Spleen (tissue), 11 donors: ENCODE measurements at regions not wholly inside any gene's neighbourhood (a gene's known extent, or its start where the extent isn't known, plus 50 kb on each side); places are given as distances from the start of the nearest gene placed in this dataset.
"Not testable (repeated sequence)": the region's sequence is repeated elsewhere in the genome, so short reads cannot be mapped to it uniquely, and the experiment has no call there.

Experiments
- DNase-seq: peaks from one replicate; pipeline ENCODE4 v3.0.0-alpha.2; 2020
- H3K27ac ChIP-seq, 8 donors: fragments of 200-600 bp; sonication (generic) in 7 of 8; 1 replicate in 4 of 8; 2 replicates in 4 of 8; pipeline versions ENCODE4 v1.5.0 to v1.8.0; 2016 to 2021; ENCODE audit warnings: inconsistent platforms in 4 of 8, mild to moderate bottlenecking in 4 of 8, moderate library complexity in 1 of 8
- H3K27me3 ChIP-seq, 7 donors: fragments of 200-600 bp; sonication (generic) in 6 of 7; replicated peaks in 1 of 7; 1 replicate in 4 of 7; 2 replicates in 3 of 7; pipeline versions ENCODE4 v1.5.0 to v1.8.0; 2016 to 2021; ENCODE audit warnings: inconsistent platforms in 3 of 7, mild to moderate bottlenecking in 1 of 7
- H3K36me3 ChIP-seq, 6 donors: fragments of 200-600 bp; sonication (generic) in 5 of 6; 1 replicate in 4 of 6; 2 replicates in 2 of 6; pipeline versions ENCODE4 v1.5.0 to v1.8.0; 2016 to 2021; ENCODE audit warnings: inconsistent platforms in 2 of 6
- H3K4me1 ChIP-seq, 6 donors: fragments of 200-600 bp; sonication (generic) in 5 of 6; 1 replicate in 3 of 6; 2 replicates in 3 of 6; pipeline versions ENCODE4 v1.5.0 to v1.8.0; 2016 to 2021; ENCODE audit warnings: inconsistent platforms in 3 of 6
- H3K4me3 ChIP-seq, 8 donors: fragments of 200-600 bp; sonication (generic) in 7 of 8; 1 replicate in 4 of 8; 2 replicates in 4 of 8; pipeline versions ENCODE4 v1.5.0 to v1.8.0; 2016 to 2021; ENCODE audit warnings: inconsistent platforms in 4 of 8, mild to moderate bottlenecking in 4 of 8, moderate library complexity in 2 of 8
- H3K9me3 ChIP-seq, 8 donors: fragments of 200-600 bp; sonication (generic) in 7 of 8; 1 replicate in 4 of 8; 2 replicates in 4 of 8; pipeline versions ENCODE4 v1.5.0 to v1.8.0; 2016 to 2021; ENCODE audit warnings: inconsistent platforms in 4 of 8
- CTCF ChIP-seq, 11 experiments: fragments of 200-600 bp in 7 of 11; fragments of 450-650 bp in 4 of 11; sonication (generic) in 4 of 11; IDR thresholded peaks in 8 of 11; conservative IDR thresholded peaks in 3 of 11; 1 replicate in 7 of 11; 2 replicates in 4 of 11; pipeline versions ENCODE4 v1.4.0 to v1.8.0; 2016 to 2021; ENCODE audit warnings: antibody characterized with exemption in 11 of 11, inconsistent platforms in 4 of 11, mild to moderate bottlenecking in 1 of 11
- POLR2A ChIP-seq, 3 donors: fragments of 450-650 bp; IDR thresholded peaks; one replicate each; pipeline ENCODE4 v1.5.1; 2017; ENCODE audit warnings: antibody characterized with exemption in 3 of 3, mild to moderate bottlenecking in 1 of 3
- POLR2AphosphoS5 ChIP-seq, 3 donors: sonication (generic); formaldehyde crosslinking; IDR thresholded peaks; one replicate each; pipeline ENCODE4 v1.5.1; 2017; ENCODE audit warnings: antibody characterized with exemption in 3 of 3
- WGBS, 5 donors: extraction: QIAGEN DNeasy Blood & Tissue Kit in 3 of 5; methylation state at CpG; one replicate each; pipeline versions ENCODE4 v1.1.5 to v1.1.7; 2013 to 2018; 5-methylcytosine and 5-hydroxymethylcytosine counted together
- intact Hi-C: fragments of 100-400 bp; cut with DNase I; formaldehyde crosslinking; loops from one replicate; pipeline ENCODE4 v1.15.0; 2023; ENCODE audit warnings: low total_unique reads
- donor health status: healthy with polysubstance abuse.
- donor health status: DM: no; HTN: no; CAD: no; lungs with moderate emphysema.
- donor health status: DM: no; HTN: no; CAD: no.
- donor health status: Bipolar disorder and iron deficiency.
- donor health status: healthy.
- donor health status: DM: no; HTN: no; CAD: no.
- donor health status: DM: yes; HTN: yes; CAD: no.

- no peaks in the 10 kb centered on the region for H3K4me1 ChIP-seq
- H3K36me3 ChIP-seq: no peaks in the 10 kb centered on the region
- no peaks in the 10 kb centered on the region for H3K9me3 ChIP-seq
- intact Hi-C loops: no loop called here
- H3K4me3 ChIP-seq: no peak overlapping the region
- no peak for TF ChIP-seq POLR2A (IDR thresholded peaks at IDR 0.05)
- WGBS, 5 donors: 70 to 81% (median 73%) methylated on average over 2 of the region's 2 CpGs
- H3K27me3 ChIP-seq: no peaks in the 10 kb centered on the region
- no peak for DNase-seq
- H3K27ac ChIP-seq: no peak overlapping the region
Observed at GRCh38 chr1:96214982-96215381, 506.6 kb upstream of the PTBP2 start.

DNA sequence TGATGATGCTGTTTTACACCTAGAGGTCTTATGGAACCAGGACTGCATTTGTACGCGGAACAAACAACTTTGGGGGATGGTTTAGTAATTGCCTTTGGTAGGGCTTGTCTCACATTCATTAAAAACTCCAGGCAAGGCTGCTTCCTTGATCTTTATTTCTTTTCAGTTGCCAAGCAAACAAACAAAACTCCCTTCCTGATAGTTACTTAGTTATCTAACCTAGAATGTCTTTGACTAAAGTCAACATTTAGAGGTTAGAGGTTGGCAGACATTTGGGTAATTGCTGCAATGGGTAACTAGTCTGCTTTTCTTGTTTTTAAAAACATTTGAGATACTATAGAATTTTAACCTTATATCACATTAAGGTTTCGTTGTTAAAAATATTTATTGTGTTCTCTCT, 500.9 kb upstream of the PTBP2 start:
- no peaks in the 10 kb centered on the region for H3K27me3 ChIP-seq
- TF ChIP-seq POLR2AphosphoS5 (IDR thresholded peaks at IDR 0.05) (no peak), POLR2A (IDR thresholded peaks at IDR 0.05) (no peak), CTCF (IDR thresholded peaks at IDR 0.05 in 8 of 11, conservative IDR thresholded peaks at IDR 0.05 in 3 of 11) (no peak)
- DNase-seq: no peak
- no peak overlapping the region for H3K4me3 ChIP-seq
- 73 to 87% (median 81%) methylated on average over 3 of the region's 3 CpGs for WGBS, 5 donors
- H3K4me1 ChIP-seq: no peaks in the 10 kb centered on the region
- intact Hi-C loops: no loop called here
- H3K9me3 ChIP-seq: no peaks in the 10 kb centered on the region
- H3K27ac ChIP-seq: no peak overlapping the region
- H3K36me3 ChIP-seq: no peaks in the 10 kb centered on the region

DNA sequence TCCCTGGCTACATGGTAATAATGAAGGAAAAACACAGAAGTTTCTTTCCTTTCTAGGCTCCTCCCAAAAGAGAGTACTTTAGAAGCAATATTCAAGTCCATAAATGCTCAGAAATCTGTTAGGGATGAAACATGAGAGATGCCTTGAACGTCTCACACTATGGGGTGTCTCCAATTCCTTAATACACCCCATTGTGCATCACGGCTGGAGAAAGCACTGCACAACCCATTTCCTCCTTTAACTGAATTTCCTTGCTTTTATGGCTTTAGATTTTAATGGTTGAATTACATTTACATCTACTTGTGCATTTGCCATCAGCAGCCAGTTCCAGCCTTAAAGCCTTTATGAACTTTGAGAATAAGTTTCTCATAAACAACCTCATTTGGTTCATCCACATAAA, 498.9 kb upstream of the PTBP2 start:
- H3K9me3 ChIP-seq: no peaks in the 10 kb centered on the region
- no peaks in the 10 kb centered on the region for H3K27me3 ChIP-seq
- intact Hi-C loops: no loop called here
- no peak overlapping the region for H3K27ac ChIP-seq
- no peaks in the 10 kb centered on the region for H3K4me1 ChIP-seq
- 71 to 88% (median 82%) methylated on average over 2 of the region's 2 CpGs for WGBS, 5 donors
- no peak for DNase-seq
- no peak overlapping the region for H3K4me3 ChIP-seq
- no peak for TF ChIP-seq CTCF (IDR thresholded peaks at IDR 0.05 in 8 of 11, conservative IDR thresholded peaks at IDR 0.05 in 3 of 11)
- TF ChIP-seq POLR2A (IDR thresholded peaks at IDR 0.05): no peak
- no peak for TF ChIP-seq POLR2AphosphoS5 (IDR thresholded peaks at IDR 0.05)
- H3K36me3 ChIP-seq: no peaks in the 10 kb centered on the region

DNA sequence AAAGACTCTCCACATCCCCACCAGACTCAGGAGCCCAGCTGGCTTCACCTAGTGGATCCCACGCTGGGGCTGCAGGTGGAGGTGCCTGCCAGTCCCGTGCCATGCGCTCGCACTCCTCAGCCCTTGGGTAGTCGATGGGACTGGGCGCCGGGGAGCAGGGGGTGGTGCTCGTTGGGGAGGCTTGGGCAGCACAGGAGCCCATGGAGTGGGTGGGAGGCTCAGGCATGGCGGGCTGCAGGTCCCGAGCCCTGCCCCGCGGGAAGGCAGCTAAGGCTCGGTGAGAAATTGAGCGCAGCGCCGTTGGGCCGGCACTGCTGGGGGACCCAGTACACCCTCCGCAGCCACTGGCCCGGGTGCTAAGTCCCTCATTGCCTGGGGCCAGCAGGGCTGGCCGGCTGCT, 497.4 kb upstream of the PTBP2 start:
- DNase-seq, H3K4me1 ChIP-seq, H3K4me3 ChIP-seq, H3K27ac ChIP-seq, H3K9me3 ChIP-seq, H3K36me3 ChIP-seq, H3K27me3 ChIP-seq, intact Hi-C loops: not testable (repeated sequence)
- 87 to 93% (median 91%) methylated on average over 11 to 20 of the region's 20 CpGs for WGBS, 5 donors

- TF ChIP-seq POLR2AphosphoS5 (IDR thresholded peaks at IDR 0.05) (no peak), CTCF (IDR thresholded peaks at IDR 0.05 in 8 of 11, conservative IDR thresholded peaks at IDR 0.05 in 3 of 11) (no peak), POLR2A (IDR thresholded peaks at IDR 0.05) (no peak)
- 65 to 82% (median 79%) methylated on average over 3 of the region's 3 CpGs for WGBS, 5 donors
- H3K27me3 ChIP-seq: no peaks in the 10 kb centered on the region
- H3K27ac ChIP-seq: no peak overlapping the region
- H3K4me1 ChIP-seq: no peaks in the 10 kb centered on the region
- DNase-seq: no peak
- H3K36me3 ChIP-seq: no peaks in the 10 kb centered on the region
- intact Hi-C loops: no loop called here
- no peaks in the 10 kb centered on the region for H3K9me3 ChIP-seq
- H3K4me3 ChIP-seq: no peak overlapping the region
Observed at GRCh38 chr1:96233422-96233821, 488.2 kb upstream of the PTBP2 start.
